Fibroblast of lung (primary cell): ENCODE measurements at regions not wholly inside any gene's neighbourhood (a gene's known extent, or its start where the extent isn't known, plus 50 kb on each side); places are given as distances from the start of the nearest gene placed in this dataset.

Experiments
- DNase-seq, 2 donors: peaks; one replicate each; pipeline versions ENCODE4 v3.0.0 to v3.0.0-alpha.2; 2010; ENCODE audit warnings: low read depth in 2 of 2
- H2AFZ ChIP-seq: 2 replicates; pipeline ENCODE4 v1.5.1; 2012; ENCODE audit warnings: low read length, control low read depth, inconsistent platforms
- H3K27ac ChIP-seq: 2 replicates; pipeline ENCODE4 v1.5.1; 2011; ENCODE audit warnings: low read length, control low read depth; ENCODE audit not compliant: insufficient read depth
- H3K27me3 ChIP-seq: 2 replicates; pipeline ENCODE4 v1.5.1; 2011; ENCODE audit warnings: mild to moderate bottlenecking, low read length; ENCODE audit not compliant: control insufficient read depth, insufficient read depth
- H3K36me3 ChIP-seq: 2 replicates; pipeline ENCODE4 v1.5.1; 2011; ENCODE audit warnings: low read length; ENCODE audit not compliant: control insufficient read depth, insufficient read depth
- H3K4me1 ChIP-seq: 2 replicates; pipeline ENCODE4 v1.5.1; 2011; ENCODE audit warnings: low read length; ENCODE audit not compliant: control insufficient read depth, insufficient read depth; ENCODE audit errors: extremely low read depth
- H3K4me2 ChIP-seq: 2 replicates; pipeline ENCODE4 v1.5.1; 2011; ENCODE audit warnings: low read length, control low read depth; ENCODE audit not compliant: insufficient read depth; ENCODE audit errors: extremely low read depth
- H3K4me3 ChIP-seq, 4 experiments: fragments of 200-600 bp in 1 of 4; sonication (generic) in 1 of 4; replicated peaks in 1 of 4; 2 replicates each; pipeline ENCODE4 v1.5.1; 2011 to 2016; ENCODE audit warnings: low read length in 4 of 4, low read depth in 3 of 4, mild to moderate bottlenecking in 3 of 4, control low read depth in 2 of 4, inconsistent platforms in 1 of 4, mixed read lengths in 1 of 4; ENCODE audit not compliant: insufficient read depth in 1 of 4; ENCODE audit errors: control extremely low read depth in 1 of 4
- H3K79me2 ChIP-seq: 2 replicates; pipeline ENCODE4 v1.5.1; 2012; ENCODE audit warnings: mild to moderate bottlenecking, low read length, inconsistent platforms; ENCODE audit not compliant: control insufficient read depth, insufficient read depth
- H3K9ac ChIP-seq: 2 replicates; pipeline ENCODE4 v1.5.1; 2011; ENCODE audit warnings: mild to moderate bottlenecking, low read length, control low read depth; ENCODE audit not compliant: insufficient read depth
- H3K9me3 ChIP-seq: 2 replicates; pipeline ENCODE4 v1.5.1; 2012; ENCODE audit warnings: low read depth, low read length; ENCODE audit not compliant: control insufficient read depth, insufficient read depth
- H4K20me1 ChIP-seq: 2 replicates; pipeline ENCODE4 v1.5.1; 2011; ENCODE audit warnings: low read length; ENCODE audit not compliant: control insufficient read depth, insufficient read depth; ENCODE audit errors: extremely low read depth
- EZH2 ChIP-seq: IDR thresholded peaks from 2 replicates; pipeline ENCODE4 v1.5.1; 2012; ENCODE audit warnings: low read length, control low read depth, mild to moderate bottlenecking; ENCODE audit errors: missing control alignments
- TF ChIP-seq, protein P1 (sequence below), 2 donors: IDR thresholded peaks in 1 of 2; conservative IDR thresholded peaks in 1 of 2; 1 replicate in 1 of 2; 2 replicates in 1 of 2; pipeline ENCODE4 v1.5.1; 2011 to 2012; ENCODE audit warnings: low read length in 2 of 2, control low read depth in 1 of 2, inconsistent platforms in 1 of 2, low read depth in 1 of 2, mild to moderate bottlenecking in 1 of 2

DNA sequence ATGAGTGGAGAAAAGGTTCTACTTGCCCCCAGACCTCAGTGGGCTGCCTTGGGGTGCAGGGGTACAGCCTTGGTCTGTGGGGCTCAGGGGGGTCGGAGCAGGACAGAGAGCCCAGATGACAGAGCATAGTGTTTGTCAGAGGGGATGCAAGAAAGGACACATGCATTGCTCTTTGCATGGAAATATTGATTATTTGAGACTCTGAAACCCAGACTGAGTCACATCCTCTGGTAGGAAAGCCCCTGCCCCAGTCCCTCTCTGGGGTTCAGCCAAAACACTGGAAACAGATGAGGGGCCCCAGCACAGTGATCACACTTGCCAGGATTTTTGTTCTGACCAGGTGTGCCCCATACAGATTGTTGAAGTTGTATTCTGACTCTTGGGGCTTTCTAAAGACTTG, 1094.4 kb downstream of the BCL11B start:
- Histone ChIP-seq H3K27me3 (no peaks in the 10 kb centered on the region), H4K20me1 (no peaks in the 10 kb centered on the region), H3K36me3 (no peaks in the 10 kb centered on the region), H3K27ac (no peak overlapping the region), H3K9me3 (no peaks in the 10 kb centered on the region), H3K79me2 (no peaks in the 10 kb centered on the region), H2AFZ (no peak overlapping the region), H3K4me2 (no peak overlapping the region), H3K4me1 (no peaks in the 10 kb centered on the region), H3K4me3 (no peak overlapping the region), H3K9ac (no peak overlapping the region)
- no peak for DNase-seq
- TF ChIP-seq, protein P1, sequence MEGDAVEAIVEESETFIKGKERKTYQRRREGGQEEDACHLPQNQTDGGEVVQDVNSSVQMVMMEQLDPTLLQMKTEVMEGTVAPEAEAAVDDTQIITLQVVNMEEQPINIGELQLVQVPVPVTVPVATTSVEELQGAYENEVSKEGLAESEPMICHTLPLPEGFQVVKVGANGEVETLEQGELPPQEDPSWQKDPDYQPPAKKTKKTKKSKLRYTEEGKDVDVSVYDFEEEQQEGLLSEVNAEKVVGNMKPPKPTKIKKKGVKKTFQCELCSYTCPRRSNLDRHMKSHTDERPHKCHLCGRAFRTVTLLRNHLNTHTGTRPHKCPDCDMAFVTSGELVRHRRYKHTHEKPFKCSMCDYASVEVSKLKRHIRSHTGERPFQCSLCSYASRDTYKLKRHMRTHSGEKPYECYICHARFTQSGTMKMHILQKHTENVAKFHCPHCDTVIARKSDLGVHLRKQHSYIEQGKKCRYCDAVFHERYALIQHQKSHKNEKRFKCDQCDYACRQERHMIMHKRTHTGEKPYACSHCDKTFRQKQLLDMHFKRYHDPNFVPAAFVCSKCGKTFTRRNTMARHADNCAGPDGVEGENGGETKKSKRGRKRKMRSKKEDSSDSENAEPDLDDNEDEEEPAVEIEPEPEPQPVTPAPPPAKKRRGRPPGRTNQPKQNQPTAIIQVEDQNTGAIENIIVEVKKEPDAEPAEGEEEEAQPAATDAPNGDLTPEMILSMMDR (conservative IDR thresholded peaks at IDR 0.05 in 1 of 2, IDR thresholded peaks at IDR 0.05 in 1 of 2; ENCODE audit: low read depth in 1 of 2, low read length in 2 of 2) = no peak
- no peak for TF ChIP-seq EZH2

DNA sequence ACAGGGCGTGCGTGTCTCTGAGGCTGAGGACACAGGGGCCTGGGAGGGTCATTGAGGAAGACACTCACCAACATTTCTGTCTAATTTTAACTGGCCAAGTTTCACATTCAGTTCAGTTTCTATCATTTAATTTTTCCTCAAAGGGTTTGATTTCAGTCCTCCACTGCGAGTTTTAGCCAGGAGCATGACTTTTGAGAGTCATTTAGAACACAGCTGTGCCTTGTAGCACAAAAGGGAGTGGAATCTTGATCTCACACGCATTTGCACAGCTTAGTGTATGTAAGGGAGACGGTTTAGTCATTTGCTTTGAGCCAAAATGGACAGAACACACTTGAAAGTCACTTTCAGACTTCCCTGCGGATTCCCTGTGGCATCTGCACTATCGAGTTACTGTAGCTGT, 1090.8 kb downstream of the BCL11B start:
- Histone ChIP-seq H3K4me3 (no peak overlapping the region), H3K9ac (no peak overlapping the region), H3K27me3 (no peaks in the 10 kb centered on the region), H2AFZ (no peak overlapping the region), H3K79me2 (no peaks in the 10 kb centered on the region), H3K4me2 (no peak overlapping the region), H4K20me1 (no peaks in the 10 kb centered on the region), H3K9me3 (no peaks in the 10 kb centered on the region), H3K27ac (no peak overlapping the region), H3K4me1 (no peaks in the 10 kb centered on the region), H3K36me3 (no peaks in the 10 kb centered on the region)
- DNase-seq = no peak
- TF ChIP-seq, protein P1 (conservative IDR thresholded peaks at IDR 0.05 in 1 of 2, IDR thresholded peaks at IDR 0.05 in 1 of 2; ENCODE audit: low read depth in 1 of 2, low read length in 2 of 2) = no peak
- no peak for TF ChIP-seq EZH2

DNA sequence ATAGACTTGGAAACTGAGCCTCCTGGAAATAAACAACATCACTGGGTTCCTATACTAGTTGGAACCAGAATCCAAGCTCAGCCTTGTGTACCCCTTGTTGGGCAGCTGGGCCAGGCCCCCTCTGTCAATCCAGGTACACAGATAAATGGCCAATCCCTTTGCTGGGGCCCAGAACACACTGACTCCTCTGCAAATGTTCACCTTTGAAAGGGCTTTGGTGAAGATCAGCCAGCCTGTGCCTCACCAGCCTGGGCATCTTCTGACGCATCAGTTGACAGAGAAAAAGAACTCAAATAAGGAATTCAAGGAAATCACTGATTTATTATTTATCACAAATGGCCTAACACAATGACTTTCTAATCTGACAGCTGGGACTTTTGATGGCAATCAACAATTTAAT, 1090.2 kb downstream of the BCL11B start:
- Histone ChIP-seq H4K20me1 (no peaks in the 10 kb centered on the region), H3K36me3 (no peaks in the 10 kb centered on the region), H3K27me3 (no peaks in the 10 kb centered on the region), H3K4me1 (no peaks in the 10 kb centered on the region), H3K79me2 (no peaks in the 10 kb centered on the region), H3K9me3 (no peaks in the 10 kb centered on the region), H3K27ac (no peak overlapping the region), H2AFZ (no peak overlapping the region), H3K9ac (no peak overlapping the region), H3K4me3 (no peak overlapping the region), H3K4me2 (no peak overlapping the region)
- TF ChIP-seq EZH2 = no peak
- TF ChIP-seq, protein P1 (conservative IDR thresholded peaks at IDR 0.05 in 1 of 2, IDR thresholded peaks at IDR 0.05 in 1 of 2; ENCODE audit: low read depth in 1 of 2, low read length in 2 of 2) = no peak
- no peak for DNase-seq
